Stimulated activated CD8-positive, alpha-beta memory T cell treated with anti-CD3 and anti-CD28 coated beads, Interleukin-12 subunit alpha, Interleukin-12 subunit beta, amount 100 ng/mL, for 4 hours (primary cell): ENCODE measurements at regions not wholly inside any gene's neighbourhood (a gene's known extent, or its start where the extent isn't known, plus 50 kb on each side); places are given as distances from the start of the nearest gene placed in this dataset.
"Not testable (repeated sequence)": the region's sequence is repeated elsewhere in the genome, so short reads cannot be mapped to it uniquely, and the experiment has no call there.

Experiments
- DNase-seq: peaks from one replicate; pipeline ENCODE4 v3.0.0-alpha.2; 2020; ENCODE audit warnings: low read depth

DNA sequence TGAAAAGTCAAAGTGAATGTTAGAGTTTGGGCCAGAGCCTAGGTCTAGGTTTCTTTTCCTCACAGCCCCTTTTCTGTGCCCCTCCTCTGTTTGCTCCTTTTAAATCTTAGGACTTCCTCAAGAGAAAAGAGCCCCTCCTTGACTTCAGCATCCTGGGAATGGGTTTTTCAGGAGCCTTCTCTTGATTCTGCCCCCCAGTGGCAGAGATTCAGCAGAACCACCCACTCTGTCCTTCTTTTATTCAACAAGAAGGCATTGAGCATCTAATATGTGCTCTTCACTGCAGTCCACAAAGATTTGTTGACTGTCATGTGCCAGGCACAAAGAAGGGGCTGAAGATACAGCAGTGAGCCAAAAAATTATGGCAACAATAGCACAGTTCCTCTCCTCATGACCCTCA, 270.8 kb upstream of the CDH5 start:
- DNase-seq: no peak

- DNase-seq: no peak
Measured at GRCh38 chr16:66093191-66093590, 273.3 kb upstream of the CDH5 start.

GRCh38 chr16:66091471-66091891, 275.0 kb upstream of the CDH5 start:
- no peak for DNase-seq

GRCh38 chr16:66088681-66089080, 277.8 kb upstream of the CDH5 start:
- DNase-seq: no peak

DNA sequence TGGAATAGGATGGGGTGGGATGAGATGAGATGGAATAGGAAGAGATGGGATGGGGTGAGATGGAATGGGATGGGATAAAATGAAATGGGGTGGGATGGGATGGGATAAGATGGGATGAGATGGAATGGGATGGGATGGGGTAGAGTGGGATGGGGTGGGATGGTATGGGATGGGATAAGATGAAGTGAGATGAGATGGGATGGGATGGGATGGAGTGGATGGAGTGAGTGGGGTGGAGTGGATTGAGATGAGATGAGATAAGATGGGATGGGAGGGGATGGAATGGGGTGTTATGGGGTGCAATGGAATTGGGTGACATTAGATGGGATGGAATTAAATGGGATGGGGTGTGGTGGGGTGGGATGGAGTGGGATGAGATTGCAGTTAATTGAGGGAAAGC, 279.2 kb upstream of the CDH5 start:
- no peak for DNase-seq

DNA sequence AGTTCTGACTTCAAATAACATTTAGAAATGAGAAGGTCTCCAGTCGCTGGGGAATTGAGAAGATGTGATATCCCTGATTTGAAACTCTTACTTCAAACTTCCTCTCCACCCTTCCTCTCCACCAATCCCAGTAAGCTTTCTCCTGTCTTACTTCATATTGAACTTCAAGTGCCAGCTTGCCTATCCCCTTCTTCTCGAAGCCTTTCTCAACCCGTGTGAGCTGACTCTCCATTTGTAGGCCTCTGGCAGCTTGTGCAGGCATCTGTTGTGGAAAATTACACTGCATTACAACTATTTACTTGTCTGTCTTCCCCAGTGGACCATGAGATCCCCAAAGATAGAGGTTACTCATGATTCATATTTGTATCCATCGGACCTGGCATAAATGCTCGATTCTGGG, 280.8 kb upstream of the CDH5 start:
- DNase-seq: no peak

GRCh38 chr16:66084731-66085130, 281.8 kb upstream of the CDH5 start:
- DNase-seq: not testable (repeated sequence)

DNA sequence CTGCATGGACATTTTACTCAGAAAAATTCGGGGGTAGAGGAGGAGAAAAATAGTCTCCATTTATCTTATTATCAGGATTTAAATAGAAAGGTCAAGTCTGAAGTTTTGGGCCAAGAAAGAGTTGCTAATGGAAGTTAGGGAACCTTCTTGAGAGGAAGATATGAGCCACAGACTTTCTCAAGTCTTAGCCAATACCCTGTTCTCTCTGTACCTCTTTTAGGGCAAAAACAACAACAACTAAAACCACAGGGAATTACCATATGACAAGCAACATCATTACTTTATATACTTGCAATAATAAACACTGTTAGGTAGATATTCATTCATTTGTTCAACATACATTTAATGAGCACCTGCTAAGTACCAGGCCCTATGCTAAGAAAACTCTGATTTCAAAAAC, 282.2 kb upstream of the CDH5 start:
- no peak for DNase-seq

DNA sequence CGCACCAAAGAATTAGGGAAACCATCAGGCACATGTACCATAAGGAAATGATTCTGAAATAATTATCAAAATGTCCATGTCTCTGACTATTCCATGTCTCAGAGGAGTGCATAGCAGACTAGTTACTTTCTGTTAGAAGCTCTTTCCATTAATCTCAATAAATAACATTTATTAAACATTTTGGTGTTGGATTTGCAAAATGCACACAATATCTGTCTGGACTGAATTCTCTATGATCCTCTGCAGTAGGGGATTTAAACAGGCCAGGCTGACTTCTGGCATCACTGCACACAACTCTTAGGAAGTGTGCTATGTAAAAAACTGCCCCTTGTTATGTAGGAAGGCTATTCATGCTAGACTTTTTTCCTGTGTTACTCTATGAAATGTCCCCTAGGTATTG, 283.3 kb upstream of the CDH5 start:
- no peak for DNase-seq

- no peak for DNase-seq
Measured at GRCh38 chr16:66082424-66082823, 284.1 kb upstream of the CDH5 start.

DNA sequence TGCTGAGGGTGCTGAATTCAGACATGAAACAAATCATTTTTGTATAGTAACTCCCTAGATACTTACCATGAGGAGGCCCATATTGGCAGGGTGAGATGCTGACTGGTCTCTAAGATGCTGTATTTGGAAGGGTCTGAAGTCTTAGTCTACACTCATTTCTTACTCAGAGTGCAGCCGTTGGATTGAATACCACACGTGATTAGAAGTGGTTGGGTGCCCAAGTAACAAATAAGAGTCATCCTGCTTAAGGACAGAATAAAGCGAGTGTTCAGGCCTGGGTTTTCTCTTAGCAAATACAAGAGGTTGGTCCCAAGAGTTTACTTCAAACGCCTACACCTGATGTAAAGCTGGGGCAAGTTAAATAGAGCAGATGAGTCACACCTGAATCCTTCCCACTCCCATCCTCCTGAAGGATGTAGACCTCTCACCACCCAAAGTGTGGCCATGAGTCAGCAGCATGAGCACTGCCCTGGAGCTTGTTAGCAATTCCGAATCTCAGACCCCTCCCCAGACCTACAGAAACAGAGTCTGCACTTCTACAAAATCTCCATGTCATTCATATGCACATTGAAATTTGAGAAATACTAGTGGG, 284.6 kb upstream of the CDH5 start:
- no peak for DNase-seq

DNA sequence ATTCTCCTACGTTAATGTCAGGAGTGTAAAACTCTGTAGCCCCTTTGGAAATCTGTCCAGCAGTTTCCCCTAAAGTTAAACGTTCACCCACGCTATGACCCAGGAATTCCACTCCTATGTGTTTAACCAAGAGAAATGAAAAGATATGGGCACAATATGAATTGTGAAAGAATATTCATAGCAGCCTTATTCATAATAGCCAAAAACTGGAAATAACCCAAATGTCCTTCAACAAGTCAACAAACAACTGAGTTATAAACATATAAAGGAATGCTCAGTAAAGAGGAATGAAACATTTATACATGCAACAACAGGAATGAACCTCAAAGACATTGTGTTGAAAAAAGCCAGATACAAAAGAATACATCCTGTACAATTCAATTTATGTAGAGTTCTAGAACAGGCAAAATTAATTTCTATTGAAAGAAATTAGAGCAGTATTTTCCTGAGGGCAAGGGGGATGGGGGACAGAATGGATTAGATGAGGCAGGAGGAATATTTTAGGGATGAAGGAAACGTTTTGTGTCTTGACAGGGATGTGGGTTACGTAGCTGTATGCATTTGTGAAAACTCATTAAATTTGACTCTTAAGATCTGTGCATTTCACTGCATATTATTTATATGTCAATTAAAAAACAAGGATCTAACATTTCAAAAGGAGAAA, 286.7 kb upstream of the CDH5 start:
- DNase-seq: no peak

- DNase-seq: no peak
Measured at GRCh38 chr16:66070140-66070917, 296.2 kb upstream of the CDH5 start.

- no peak for DNase-seq
Measured at GRCh38 chr16:66069587-66069986, 296.9 kb upstream of the CDH5 start.

DNA sequence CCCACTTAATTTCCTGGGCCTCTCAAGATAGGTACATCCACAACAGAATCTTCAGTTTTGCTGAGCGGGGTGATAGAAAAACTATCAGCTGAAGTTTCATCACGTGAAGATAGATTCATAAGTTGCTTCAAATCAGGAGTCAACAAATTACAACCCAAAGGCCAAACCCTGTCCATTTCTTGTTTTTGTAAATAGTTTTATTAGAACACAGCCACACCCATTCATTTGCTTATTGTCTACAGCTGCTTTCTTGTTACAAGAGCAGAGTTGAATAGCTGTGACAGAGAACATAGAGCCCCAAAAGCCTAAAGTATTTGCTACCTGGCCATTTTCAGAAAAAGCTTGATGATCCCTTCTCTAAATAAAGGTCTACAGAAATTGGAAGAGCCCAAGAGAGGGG, 300.1 kb upstream of the CDH5 start:
- no peak for DNase-seq

GRCh38 chr16:66065925-66066324, 300.6 kb upstream of the CDH5 start:
- no peak for DNase-seq

DNA sequence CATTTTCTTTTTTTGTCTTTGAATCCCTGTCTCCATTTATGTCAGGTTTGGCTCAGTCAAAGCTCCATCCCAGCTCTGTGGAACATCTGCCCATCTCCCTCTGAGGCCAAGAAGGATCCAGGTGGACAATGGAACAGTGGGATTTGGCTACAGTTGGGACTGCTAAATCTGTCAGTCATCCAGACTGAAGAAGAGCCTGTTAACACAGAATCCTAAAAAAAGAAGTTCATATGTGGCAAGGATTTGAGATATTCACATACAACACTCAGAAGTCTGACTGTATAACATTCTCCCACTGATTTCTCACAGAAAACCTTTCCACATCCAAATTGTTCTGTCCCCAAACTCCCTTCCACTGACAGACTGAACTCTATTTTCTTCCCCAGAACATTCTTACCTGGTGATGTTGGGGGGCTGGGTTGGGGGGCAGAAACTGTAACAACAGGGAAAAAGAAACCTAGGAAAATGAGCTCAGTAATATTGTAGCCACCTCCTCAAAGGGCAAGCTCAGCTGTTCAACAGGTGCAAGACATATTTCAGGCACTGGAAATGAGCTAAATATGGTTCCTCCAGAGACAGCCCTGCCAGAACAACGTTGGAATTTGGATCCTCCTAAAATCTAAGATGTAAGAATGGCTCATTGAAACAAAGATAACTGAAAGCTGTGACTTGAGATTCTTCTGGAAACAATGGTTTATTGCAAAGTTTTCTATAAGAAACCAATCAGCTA, 301.5 kb upstream of the CDH5 start:
- DNase-seq: no peak

- no peak for DNase-seq
Measured at GRCh38 chr16:66058832-66059231, 307.7 kb upstream of the CDH5 start.

GRCh38 chr16:66058172-66058691, 308.3 kb upstream of the CDH5 start:
- no peak for DNase-seq

DNA sequence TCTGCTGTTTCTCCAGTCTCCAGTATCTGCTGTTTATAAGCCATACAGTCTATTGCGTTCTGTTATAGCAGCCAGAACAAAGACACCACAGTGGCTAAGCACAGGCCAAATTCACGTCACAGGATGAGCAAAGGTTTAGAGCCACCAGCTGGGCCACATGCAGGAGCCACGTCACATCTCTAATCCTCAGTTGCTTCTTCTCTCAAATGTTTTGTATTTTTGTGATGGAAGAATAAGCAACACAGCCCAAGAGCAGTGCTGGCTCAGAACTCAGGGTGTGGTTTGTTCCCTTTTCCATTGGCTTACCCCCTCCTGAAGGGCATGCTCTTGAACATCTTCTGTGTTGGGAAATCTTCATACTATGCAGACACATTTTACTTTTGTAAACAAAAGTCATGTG, 309.4 kb upstream of the CDH5 start:
- DNase-seq: no peak

- no peak for DNase-seq
Measured at GRCh38 chr16:66054095-66054494, 312.4 kb upstream of the CDH5 start.

- no peak for DNase-seq
Measured at GRCh38 chr16:66052745-66053144, 313.7 kb upstream of the CDH5 start.

GRCh38 chr16:66050991-66051390, 315.5 kb upstream of the CDH5 start:
- DNase-seq: no peak
